ENCODE measurements at regions not wholly inside any gene's neighbourhood (a gene's known extent, or its start where the extent isn't known, plus 50 kb on each side); places are given as distances from the start of the nearest gene placed in this dataset.

DNA sequence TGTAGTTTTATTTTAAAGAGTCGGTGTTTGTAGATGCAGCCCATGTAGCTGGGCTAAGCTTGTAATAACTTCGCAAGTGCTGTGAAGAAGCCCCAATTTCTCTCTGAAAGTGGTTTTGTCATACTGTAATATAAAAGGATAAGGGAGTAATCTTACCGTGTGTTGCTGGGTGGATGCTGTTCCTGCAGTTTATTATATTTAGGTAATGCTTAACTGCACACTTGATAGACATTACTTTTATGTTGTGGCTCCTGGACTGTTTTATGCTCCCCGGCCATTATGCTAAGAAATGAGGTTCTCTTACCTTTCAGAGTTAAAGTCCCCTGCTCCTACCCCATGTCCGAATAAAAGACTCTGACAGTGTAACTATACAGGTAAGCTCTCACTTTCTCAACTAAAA, 789.4 kb downstream of the RPA4 start:
- no peak for TF ChIP-seq CTCF (IDR thresholded peaks at IDR 0.05; ENCODE audit: low read depth, low read length)
- no peak for TF ChIP-seq EZH2phosphoT487 (IDR thresholded peaks at IDR 0.05; ENCODE audit: low read depth)

All from OCI-LY3 (cell line).